ENCODE measurements at regions not wholly inside any gene's neighbourhood (a gene's known extent, or its start where the extent isn't known, plus 50 kb on each side); places are given as distances from the start of the nearest gene placed in this dataset.

- no peak for DNase-seq
Measured at GRCh38 chr5:97851036-97851435, 668.0 kb upstream of the RIOK2 start.

- DNase-seq, result no peak
Measured at GRCh38 chr5:97854871-97855762, 672.1 kb upstream of the RIOK2 start.

GRCh38 chr5:97874491-97874890, 691.4 kb upstream of the RIOK2 start:
- DNase-seq, result no peak

- DNase-seq, result no peak
Measured at GRCh38 chr5:97876272-97876671, 693.2 kb upstream of the RIOK2 start.

GRCh38 chr5:97877588-97877987, 694.5 kb upstream of the RIOK2 start:
- no peak for DNase-seq

- no peak for DNase-seq
Measured at GRCh38 chr5:97888439-97888838, 705.4 kb upstream of the RIOK2 start.

GRCh38 chr5:97891971-97892370, 708.9 kb upstream of the RIOK2 start:
- no peak for DNase-seq

GRCh38 chr5:97903742-97904141, 720.7 kb upstream of the RIOK2 start:
- DNase-seq, result no peak

GRCh38 chr5:97906135-97906534, 723.1 kb upstream of the RIOK2 start:
- DNase-seq, result no peak

GRCh38 chr5:97907646-97908400, 724.8 kb upstream of the RIOK2 start:
- DNase-seq, result no peak

GRCh38 chr5:97909541-97909940, 726.5 kb upstream of the RIOK2 start:
- no peak for DNase-seq

GRCh38 chr5:97914483-97914882, 731.4 kb upstream of the RIOK2 start:
- no peak for DNase-seq

- no peak for DNase-seq
Measured at GRCh38 chr5:97915106-97915505, 732.1 kb upstream of the RIOK2 start.

GRCh38 chr5:97918057-97918456, 735.0 kb upstream of the RIOK2 start:
- DNase-seq, result no peak

- no peak for DNase-seq
Measured at GRCh38 chr5:97918620-97919019, 735.6 kb upstream of the RIOK2 start.

GRCh38 chr5:97919719-97920118, 736.7 kb upstream of the RIOK2 start:
- no peak for DNase-seq

GRCh38 chr5:97922776-97923175, 739.7 kb upstream of the RIOK2 start:
- no peak for DNase-seq

- no peak for DNase-seq
Measured at GRCh38 chr5:97923496-97923895, 740.4 kb upstream of the RIOK2 start.

GRCh38 chr5:97923997-97924396, 741.0 kb upstream of the RIOK2 start:
- no peak for DNase-seq

GRCh38 chr5:97929383-97929782, 746.3 kb upstream of the RIOK2 start:
- no peak for DNase-seq

- DNase-seq, result no peak
Measured at GRCh38 chr5:97931829-97932228, 748.8 kb upstream of the RIOK2 start.

- DNase-seq, result no peak
Measured at GRCh38 chr5:97936231-97936630, 753.2 kb upstream of the RIOK2 start.

GRCh38 chr5:97937846-97938245, 754.8 kb upstream of the RIOK2 start:
- DNase-seq, result no peak

GRCh38 chr5:97943036-97943435, 760.0 kb upstream of the RIOK2 start:
- DNase-seq, result no peak

Data from right kidney (tissue), 1 donor.